Activated CD8-positive, alpha-beta T cell treated with anti-CD3 and anti-CD28 coated beads, Interleukin-2, amount 10 ng/mL, durations not matched to agents 7 days and 5 days (primary cell): ENCODE measurements at regions not wholly inside any gene's neighbourhood (a gene's known extent, or its start where the extent isn't known, plus 50 kb on each side); places are given as distances from the start of the nearest gene placed in this dataset.

Experiments
- ATAC-seq: fragments of 150-1000 bp; cut with Tn5 transposase; one replicate; pipeline ENCODE4 v1.10.0; 2021; ENCODE audit warnings: moderate library complexity
- CTCF ChIA-PET: fragments of 350-600 bp; sonication (Branson Sonifier 250); formaldehyde crosslinking; loops from one replicate; lab custom pipeline; 2021; ENCODE audit warnings: antibody characterized with exemption; lab: Charles Lee
- POLR2A ChIA-PET: fragments of 350-600 bp; sonication (Branson Sonifier 250); formaldehyde crosslinking; loops from one replicate; lab custom pipeline; 2021; ENCODE audit warnings: antibody characterized with exemption; lab: Charles Lee
- DNase-seq: peaks from one replicate; pipeline ENCODE4 v3.0.0-alpha.2; 2020
- H3K27ac Mint-ChIP-seq: one replicate; pipeline ENCODE4 v1.8.0; 2021; ENCODE audit warnings: mild to moderate bottlenecking, mixed read lengths
- H3K27me3 Mint-ChIP-seq: one replicate; pipeline ENCODE4 v1.8.0; 2021; ENCODE audit warnings: low read depth, mixed read lengths
- H3K36me3 Mint-ChIP-seq: one replicate; pipeline ENCODE4 v1.8.0; 2021; ENCODE audit warnings: low read depth, mixed read lengths
- H3K4me1 Mint-ChIP-seq: one replicate; pipeline ENCODE4 v1.8.0; 2021; ENCODE audit warnings: low read depth, mixed read lengths
- H3K4me3 Mint-ChIP-seq: one replicate; pipeline ENCODE4 v1.8.0; 2021; ENCODE audit warnings: mild to moderate bottlenecking, mixed read lengths
- H3K9me3 Mint-ChIP-seq: one replicate; pipeline ENCODE4 v1.8.0; 2022; ENCODE audit warnings: mixed read lengths; ENCODE audit not compliant: insufficient read depth

GRCh38 chr18:77187189-77187588 is 54.6 kb upstream of the MBP start:
- Mint-ChIP-seq H3K27ac (no peak overlapping the region), H3K36me3 (no peaks in the 10 kb centered on the region), H3K4me1 (no peaks in the 10 kb centered on the region), H3K9me3 (no peaks in the 10 kb centered on the region), H3K4me3 (no peak overlapping the region), H3K27me3 (peaks cover 10% of the 10 kb centered on the region)
- POLR2A ChIA-PET: no interaction called here
- CTCF ChIA-PET: interaction anchor here (0.8 kb wide), 1 partner anchor 8 kb away, joined by 3 read pairs; no protein-coding TSS in a partner anchor
- DNase-seq (no peak), ATAC-seq (no peak)

- H3K4me1 Mint-ChIP-seq: no peaks in the 10 kb centered on the region
- ChIA-PET POLR2A (no interaction called here), CTCF (interaction anchor here (1.1 kb wide), 1 partner anchor 20 kb away, joined by 3 read pairs; no protein-coding TSS in a partner anchor)
- no peak overlapping the region for H3K27ac Mint-ChIP-seq
- DNase-seq: no peak
- peaks cover 4% of the 10 kb centered on the region for H3K9me3 Mint-ChIP-seq
- ATAC-seq: no peak
- no peak overlapping the region for H3K4me3 Mint-ChIP-seq
- no peaks in the 10 kb centered on the region for H3K36me3 Mint-ChIP-seq
- peaks cover 13% of the 10 kb centered on the region for H3K27me3 Mint-ChIP-seq
Measured at GRCh38 chr18:77191071-77191751, 58.4 kb upstream of the GALR1 start.

GRCh38 chr18:77197073-77197472 is 52.6 kb upstream of the GALR1 start:
- H3K36me3 Mint-ChIP-seq: no peaks in the 10 kb centered on the region
- H3K4me1 Mint-ChIP-seq: no peaks in the 10 kb centered on the region
- H3K27ac Mint-ChIP-seq: no peak overlapping the region
- H3K4me3 Mint-ChIP-seq: no peak overlapping the region
- peaks cover 4% of the 10 kb centered on the region for H3K9me3 Mint-ChIP-seq
- ATAC-seq (no peak), DNase-seq (no peak)
- ChIA-PET CTCF (no interaction called here), POLR2A (no interaction called here)
- peaks cover 10% of the 10 kb centered on the region for H3K27me3 Mint-ChIP-seq

- peaks cover 10% of the 10 kb centered on the region for H3K27me3 Mint-ChIP-seq
- no peaks in the 10 kb centered on the region for H3K36me3 Mint-ChIP-seq
- H3K4me1 Mint-ChIP-seq: no peaks in the 10 kb centered on the region
- CTCF ChIA-PET: interaction anchor here (1.1 kb wide), 1 partner anchor 198 kb away, joined by 3 read pairs; no protein-coding TSS in a partner anchor
- ATAC-seq (no peak), DNase-seq (no peak)
- H3K27ac Mint-ChIP-seq: no peak overlapping the region
- POLR2A ChIA-PET: no interaction called here
- no peak overlapping the region for H3K4me3 Mint-ChIP-seq
- peaks cover 4% of the 10 kb centered on the region for H3K9me3 Mint-ChIP-seq
Measured at GRCh38 chr18:77198663-77199062, 51.0 kb upstream of the GALR1 start.

- ChIA-PET CTCF (interaction anchor here (0.9 to 1.1 kb wide), 2 partner anchors 8 to 199 kb away, joined by 3 read pairs; no protein-coding TSS in a partner anchor), POLR2A (no interaction called here)
- Mint-ChIP-seq H3K9me3 (peaks cover 3% of the 10 kb centered on the region), H3K27ac (no peak overlapping the region), H3K36me3 (no peaks in the 10 kb centered on the region), H3K4me1 (no peaks in the 10 kb centered on the region), H3K27me3 (peaks cover 6% of the 10 kb centered on the region), H3K4me3 (no peak overlapping the region)
- ATAC-seq (no peak), DNase-seq (no peak)
Measured at GRCh38 chr18:77199707-77200106, 49.9 kb upstream of the GALR1 start.
